ENCODE measurements at regions not wholly inside any gene's neighbourhood (a gene's known extent, or its start where the extent isn't known, plus 50 kb on each side); places are given as distances from the start of the nearest gene placed in this dataset.

GRCh38 chr13:69178000-69178399, 929.6 kb upstream of the ATXN8OS start:
- TF ChIP-seq CTCF (conservative IDR thresholded peaks at IDR 0.05; ENCODE audit: low read depth, low read length) (no peak), EZH2 (IDR thresholded peaks at IDR 0.05; ENCODE audit: borderline replicate concordance, low read depth, low read length, poor library complexity, severe bottlenecking) (no peak)

Data from A673 (cell line).